T47D (cell line): ENCODE measurements at regions not wholly inside any gene's neighbourhood (a gene's known extent, or its start where the extent isn't known, plus 50 kb on each side); places are given as distances from the start of the nearest gene placed in this dataset.

Experiments
- DNase-seq, 2 experiments: peaks; one replicate each; pipeline versions ENCODE4 v3.0.0 to v3.0.0-alpha.2; 2011 to 2012; ENCODE audit warnings: low read depth in 1 of 2, low spot score in 1 of 2
- JUND ChIP-seq: IDR thresholded peaks from 2 replicates; pipeline ENCODE4 v1.6.1; 2012; ENCODE audit warnings: low read depth
- in situ Hi-C: cut with HindIII; loops from 2 replicates; pipeline ENCODE4 v1.10.0; 2016; ENCODE audit warnings: low sequenced_read_pairs, low pct_unique_long_range_greater_than_20kb

GRCh38 chr2:147636886-147637285 lies 207.9 kb upstream of the ACVR2A start:
- TF ChIP-seq JUND, result no peak
- peak in 1 of 2 experiments; percentile 39 for DNase-seq
- in situ Hi-C loops, result no loop called here

- peak in 1 of 2 experiments; percentile 11 for DNase-seq
- TF ChIP-seq JUND, result no peak
- in situ Hi-C loops, result no loop called here
Measured at GRCh38 chr2:147636238-147636882, 208.5 kb upstream of the ACVR2A start.

- no peak for TF ChIP-seq JUND
- in situ Hi-C loops, result no loop called here
- no peak for DNase-seq
Measured at GRCh38 chr2:147634826-147635225, 210.0 kb upstream of the ACVR2A start.

GRCh38 chr2:147632198-147632597 lies 212.6 kb upstream of the ACVR2A start:
- TF ChIP-seq JUND, result no peak
- in situ Hi-C loops, result no loop called here
- no peak for DNase-seq

- in situ Hi-C loops, result no loop called here
- TF ChIP-seq JUND, result no peak
- DNase-seq, result no peak
Measured at GRCh38 chr2:147631294-147631693, 213.5 kb upstream of the ACVR2A start.

GRCh38 chr2:147630585-147630984 lies 214.2 kb upstream of the ACVR2A start:
- TF ChIP-seq JUND, result no peak
- in situ Hi-C loops, result no loop called here
- DNase-seq, result no peak

- no peak for TF ChIP-seq JUND
- in situ Hi-C loops, result no loop called here
- no peak for DNase-seq
Measured at GRCh38 chr2:147628971-147629421, 215.8 kb upstream of the ACVR2A start.

- no peak for DNase-seq
- TF ChIP-seq JUND, result no peak
- in situ Hi-C loops, result no loop called here
Measured at GRCh38 chr2:147623328-147623727, 221.5 kb upstream of the ACVR2A start.

- in situ Hi-C loops, result no loop called here
- no peak for TF ChIP-seq JUND
- no peak for DNase-seq
Measured at GRCh38 chr2:147621656-147622197, 223.1 kb upstream of the ACVR2A start.

GRCh38 chr2:147619808-147620207 lies 225.0 kb upstream of the ACVR2A start:
- TF ChIP-seq JUND, result no peak
- in situ Hi-C loops, result no loop called here

GRCh38 chr2:147615726-147616125 lies 229.1 kb upstream of the ACVR2A start:
- DNase-seq, result no peak
- no peak for TF ChIP-seq JUND

More at GRCh38 chr2:147619808-147620207, 225.0 kb upstream of the ACVR2A start:
- DNase-seq, result no peak

GRCh38 chr2:147614979-147615470 lies 229.8 kb upstream of the ACVR2A start:
- DNase-seq, result no peak
- in situ Hi-C loops, result no loop called here
- TF ChIP-seq JUND, result no peak

More at GRCh38 chr2:147615726-147616125, 229.1 kb upstream of the ACVR2A start:
- in situ Hi-C loops, result no loop called here

GRCh38 chr2:147614471-147614870 lies 230.4 kb upstream of the ACVR2A start:
- DNase-seq, result no peak
- in situ Hi-C loops, result no loop called here
- TF ChIP-seq JUND, result no peak
